ENCODE measurements at regions not wholly inside any gene's neighbourhood (a gene's known extent, or its start where the extent isn't known, plus 50 kb on each side); places are given as distances from the start of the nearest gene placed in this dataset.

DNA sequence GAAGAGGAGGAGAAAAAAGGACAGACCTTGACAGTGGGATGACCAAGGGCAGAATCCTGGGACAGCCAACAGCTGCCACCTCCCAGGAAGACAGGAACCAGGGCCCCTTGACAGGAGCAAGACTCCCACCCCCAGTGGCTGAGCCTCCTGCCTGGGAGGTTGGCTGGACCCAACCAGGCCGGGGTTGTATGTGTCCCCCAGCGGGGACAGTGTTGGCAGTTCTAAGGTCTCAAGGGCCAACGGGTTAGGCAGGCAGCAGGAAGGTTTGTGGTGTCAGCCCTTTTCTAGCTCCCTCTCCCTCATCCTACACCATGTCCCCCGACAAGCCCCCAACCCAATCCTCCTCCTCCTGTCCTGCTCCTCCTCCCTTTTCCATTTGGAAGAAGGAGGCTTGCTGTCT, 126.2 kb downstream of the MRM1 start:
- no peak for ATAC-seq (ENCODE audit: low FRiP score)
- no peak for DNase-seq (ENCODE audit: low spot score)
- TF ChIP-seq, protein P1, sequence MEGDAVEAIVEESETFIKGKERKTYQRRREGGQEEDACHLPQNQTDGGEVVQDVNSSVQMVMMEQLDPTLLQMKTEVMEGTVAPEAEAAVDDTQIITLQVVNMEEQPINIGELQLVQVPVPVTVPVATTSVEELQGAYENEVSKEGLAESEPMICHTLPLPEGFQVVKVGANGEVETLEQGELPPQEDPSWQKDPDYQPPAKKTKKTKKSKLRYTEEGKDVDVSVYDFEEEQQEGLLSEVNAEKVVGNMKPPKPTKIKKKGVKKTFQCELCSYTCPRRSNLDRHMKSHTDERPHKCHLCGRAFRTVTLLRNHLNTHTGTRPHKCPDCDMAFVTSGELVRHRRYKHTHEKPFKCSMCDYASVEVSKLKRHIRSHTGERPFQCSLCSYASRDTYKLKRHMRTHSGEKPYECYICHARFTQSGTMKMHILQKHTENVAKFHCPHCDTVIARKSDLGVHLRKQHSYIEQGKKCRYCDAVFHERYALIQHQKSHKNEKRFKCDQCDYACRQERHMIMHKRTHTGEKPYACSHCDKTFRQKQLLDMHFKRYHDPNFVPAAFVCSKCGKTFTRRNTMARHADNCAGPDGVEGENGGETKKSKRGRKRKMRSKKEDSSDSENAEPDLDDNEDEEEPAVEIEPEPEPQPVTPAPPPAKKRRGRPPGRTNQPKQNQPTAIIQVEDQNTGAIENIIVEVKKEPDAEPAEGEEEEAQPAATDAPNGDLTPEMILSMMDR (IDR thresholded peaks at IDR 0.05): no peak

DNA sequence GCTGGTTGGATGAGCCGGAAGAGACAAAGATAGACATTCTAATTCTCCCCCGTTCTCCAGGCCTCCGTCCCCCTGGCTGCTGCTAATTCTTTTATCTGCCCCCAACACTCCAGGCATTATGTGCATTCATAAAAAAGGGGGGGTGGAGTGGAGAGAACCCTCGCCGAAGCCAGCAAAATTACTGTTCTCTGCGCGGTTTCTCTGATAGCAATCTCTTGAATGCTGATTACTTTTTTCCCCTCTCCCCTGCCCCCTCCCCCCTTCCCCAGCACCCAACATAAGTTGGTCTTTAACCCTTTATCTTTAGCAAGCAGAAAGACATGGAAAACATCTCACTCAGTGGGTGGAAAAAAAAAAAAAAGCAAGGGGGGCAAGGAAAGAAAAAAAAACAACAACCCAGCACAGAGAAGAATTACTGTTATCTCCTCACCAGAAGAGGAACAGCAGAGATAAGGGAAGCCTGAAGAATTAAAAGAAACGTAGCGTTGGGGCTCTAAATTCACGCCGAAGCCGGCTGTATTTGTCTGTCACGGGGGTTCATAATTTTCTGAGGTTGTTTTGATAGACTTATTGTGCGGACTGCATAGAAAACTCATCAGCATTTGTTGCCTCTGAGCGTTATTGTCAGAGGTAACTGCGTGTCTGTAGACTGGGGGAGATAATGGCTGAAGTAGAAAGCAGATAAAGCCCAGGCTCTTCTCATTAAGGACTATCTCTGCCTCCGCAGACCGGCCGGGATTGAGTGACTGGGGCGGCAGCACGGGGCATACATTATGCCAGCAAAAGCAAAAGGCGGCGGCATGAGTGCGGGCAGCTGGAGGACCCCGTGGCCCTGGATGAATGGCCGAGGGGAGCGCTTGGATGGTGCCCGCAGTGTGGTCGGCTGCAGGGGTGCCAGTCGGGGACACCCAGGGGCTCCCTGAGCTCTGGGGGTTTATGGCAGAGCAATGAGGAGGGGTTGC, 126.9 kb downstream of the MRM1 start:
- ATAC-seq (ENCODE audit: low FRiP score) (no peak), DNase-seq (ENCODE audit: low spot score) (no peak)
- TF ChIP-seq, protein P1 (IDR thresholded peaks at IDR 0.05): no peak

DNA sequence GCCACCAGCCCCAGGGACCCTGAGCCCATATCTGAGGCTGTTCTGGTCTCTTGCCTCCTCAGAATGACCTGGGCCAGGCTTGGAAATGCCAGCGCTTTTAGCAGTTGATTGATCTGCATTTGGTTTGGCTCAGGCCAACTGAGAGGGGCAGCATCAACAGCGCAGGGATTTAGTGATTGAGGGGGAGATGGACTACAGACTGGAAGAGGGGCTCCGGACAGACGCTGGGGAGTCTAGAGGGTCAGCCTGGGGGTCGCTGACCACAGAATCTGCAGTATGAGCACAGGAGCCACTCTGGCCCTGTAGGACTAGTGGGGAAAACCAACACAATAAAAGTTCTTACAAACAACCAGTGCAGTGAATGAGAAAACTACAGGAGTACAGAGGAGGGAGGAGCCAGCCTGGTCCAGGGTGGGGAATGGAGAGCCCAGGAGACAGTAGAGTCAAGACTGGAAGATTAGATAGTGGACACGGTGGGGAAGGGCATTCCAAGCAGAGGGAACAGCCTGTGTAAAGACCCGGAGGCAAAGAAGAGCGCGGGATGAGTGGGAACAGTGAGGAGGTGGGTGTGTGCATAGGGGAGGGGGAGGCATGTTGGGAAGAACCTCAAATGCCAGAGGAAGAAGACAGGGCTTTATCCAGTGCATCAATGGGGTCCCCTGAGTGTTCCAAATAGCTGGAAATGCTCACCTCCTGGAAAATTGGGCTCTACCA, 128.9 kb downstream of the MRM1 start:
- TF ChIP-seq, protein P1 (IDR thresholded peaks at IDR 0.05): no peak
- DNase-seq (ENCODE audit: low spot score) (no peak), ATAC-seq (ENCODE audit: low FRiP score) (no peak)

DNA sequence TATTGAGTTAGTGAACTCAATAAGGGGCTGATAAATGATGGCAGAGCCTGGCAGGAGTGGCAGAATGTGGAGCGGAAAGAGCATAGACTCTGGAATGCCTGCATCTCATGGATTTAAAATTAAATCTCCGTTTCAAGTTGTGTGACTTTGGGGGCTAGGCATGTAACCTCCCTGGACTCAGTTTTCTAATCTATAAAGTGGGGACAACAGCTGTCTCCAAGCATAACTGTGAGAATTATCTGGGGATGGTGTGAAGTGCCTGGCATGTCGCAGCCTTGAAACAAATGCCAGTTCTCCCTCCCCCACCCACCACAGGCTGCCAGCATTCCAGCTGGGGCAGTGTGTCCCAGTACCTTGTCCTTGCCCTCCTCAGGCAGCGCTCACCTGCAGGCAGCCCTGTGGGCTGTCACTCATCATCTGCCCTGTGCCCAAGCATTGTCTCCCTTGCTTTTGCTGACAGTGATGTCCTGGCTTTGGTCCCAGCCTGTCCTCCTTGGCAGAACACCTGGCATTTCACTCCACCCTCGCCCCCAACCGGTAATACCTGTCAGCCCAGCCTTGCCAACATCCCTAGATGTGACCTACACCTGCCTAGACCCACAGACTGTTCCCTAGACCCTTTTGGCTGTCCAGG, 129.6 kb downstream of the MRM1 start:
- DNase-seq (ENCODE audit: low spot score) (no peak), ATAC-seq (ENCODE audit: low FRiP score) (no peak)
- TF ChIP-seq, protein P1 (IDR thresholded peaks at IDR 0.05): no peak

DNA sequence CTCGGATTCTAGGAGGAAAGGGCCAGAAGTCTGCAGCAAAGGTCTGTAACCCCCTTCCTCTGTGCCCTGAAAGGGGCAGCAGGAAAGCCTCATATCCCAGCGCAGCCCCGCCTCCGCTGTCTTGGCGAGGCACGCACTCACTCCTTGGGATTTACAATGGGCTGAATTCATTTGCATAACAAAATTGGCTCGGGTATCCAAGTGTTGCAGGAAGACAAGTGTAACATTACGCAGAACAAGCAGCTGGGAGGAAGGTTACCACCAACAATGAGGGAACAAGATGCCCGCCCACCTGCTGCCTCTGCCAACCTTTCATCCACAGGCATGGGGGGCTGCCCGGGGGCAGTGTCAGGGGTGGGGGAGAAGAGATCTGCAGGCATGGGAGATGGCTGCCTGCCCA, 130.4 kb downstream of the MRM1 start:
- ATAC-seq (ENCODE audit: low FRiP score) (no peak), DNase-seq (ENCODE audit: low spot score) (no peak)
- TF ChIP-seq, protein P1 (IDR thresholded peaks at IDR 0.05): no peak

DNA sequence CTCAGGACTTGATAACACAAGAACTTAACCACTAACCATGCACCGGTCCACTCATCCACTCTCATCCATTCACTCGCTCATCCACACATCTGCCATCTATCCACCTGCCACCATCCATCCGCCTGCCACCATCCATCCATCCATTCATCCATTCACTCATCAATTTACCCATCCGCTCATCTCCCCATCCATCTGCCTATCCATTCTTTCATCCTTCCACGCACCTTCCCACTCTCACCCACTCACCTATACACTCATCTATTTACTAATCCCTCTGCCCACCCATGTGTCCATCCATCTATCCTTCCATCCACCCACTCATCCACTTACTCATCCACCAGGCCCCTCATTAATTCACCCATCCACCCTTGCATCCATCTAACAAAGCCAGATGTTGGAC, 131.0 kb downstream of the MRM1 start:
- TF ChIP-seq, protein P1 (IDR thresholded peaks at IDR 0.05): no peak
- DNase-seq (ENCODE audit: low spot score) (no peak), ATAC-seq (ENCODE audit: low FRiP score) (no peak)
